Activated CD8-positive, alpha-beta memory T cell treated with anti-CD3 and anti-CD28 coated beads, Interleukin-2, amount 10 ng/mL, durations not matched to agents 7 days and 5 days (primary cell): ENCODE measurements at regions not wholly inside any gene's neighbourhood (a gene's known extent, or its start where the extent isn't known, plus 50 kb on each side); places are given as distances from the start of the nearest gene placed in this dataset.
"Not testable (repeated sequence)": the region's sequence is repeated elsewhere in the genome, so short reads cannot be mapped to it uniquely, and the experiment has no call there.

Experiments used
- ATAC-seq: fragments of 150-1000 bp; cut with Tn5 transposase; one replicate; pipeline ENCODE4 v1.10.0; 2021; ENCODE audit warnings: moderate library complexity
- CTCF ChIA-PET: fragments of 350-600 bp; sonication (Branson Sonifier 250); formaldehyde crosslinking; loops from one replicate; lab custom pipeline; 2021; ENCODE audit warnings: antibody characterized with exemption; lab: Charles Lee
- DNase-seq: peaks from one replicate; pipeline ENCODE4 v3.0.0-alpha.2; 2020
- H3K27ac Mint-ChIP-seq: one replicate; pipeline ENCODE4 v1.8.0; 2021; ENCODE audit warnings: mild to moderate bottlenecking, mixed read lengths
- H3K27me3 Mint-ChIP-seq: one replicate; pipeline ENCODE4 v1.8.0; 2021; ENCODE audit warnings: mixed read lengths
- H3K36me3 Mint-ChIP-seq: one replicate; pipeline ENCODE4 v1.8.0; 2021; ENCODE audit warnings: mild to moderate bottlenecking, mixed read lengths
- H3K4me1 Mint-ChIP-seq: one replicate; pipeline ENCODE4 v1.8.0; 2021; ENCODE audit warnings: mixed read lengths
- H3K4me3 Mint-ChIP-seq: one replicate; pipeline ENCODE4 v1.8.0; 2021; ENCODE audit warnings: mild to moderate bottlenecking, moderate library complexity, mixed read lengths
- H3K9me3 Mint-ChIP-seq: one replicate; pipeline ENCODE4 v1.8.0; 2022; ENCODE audit warnings: low read depth, mixed read lengths

DNA sequence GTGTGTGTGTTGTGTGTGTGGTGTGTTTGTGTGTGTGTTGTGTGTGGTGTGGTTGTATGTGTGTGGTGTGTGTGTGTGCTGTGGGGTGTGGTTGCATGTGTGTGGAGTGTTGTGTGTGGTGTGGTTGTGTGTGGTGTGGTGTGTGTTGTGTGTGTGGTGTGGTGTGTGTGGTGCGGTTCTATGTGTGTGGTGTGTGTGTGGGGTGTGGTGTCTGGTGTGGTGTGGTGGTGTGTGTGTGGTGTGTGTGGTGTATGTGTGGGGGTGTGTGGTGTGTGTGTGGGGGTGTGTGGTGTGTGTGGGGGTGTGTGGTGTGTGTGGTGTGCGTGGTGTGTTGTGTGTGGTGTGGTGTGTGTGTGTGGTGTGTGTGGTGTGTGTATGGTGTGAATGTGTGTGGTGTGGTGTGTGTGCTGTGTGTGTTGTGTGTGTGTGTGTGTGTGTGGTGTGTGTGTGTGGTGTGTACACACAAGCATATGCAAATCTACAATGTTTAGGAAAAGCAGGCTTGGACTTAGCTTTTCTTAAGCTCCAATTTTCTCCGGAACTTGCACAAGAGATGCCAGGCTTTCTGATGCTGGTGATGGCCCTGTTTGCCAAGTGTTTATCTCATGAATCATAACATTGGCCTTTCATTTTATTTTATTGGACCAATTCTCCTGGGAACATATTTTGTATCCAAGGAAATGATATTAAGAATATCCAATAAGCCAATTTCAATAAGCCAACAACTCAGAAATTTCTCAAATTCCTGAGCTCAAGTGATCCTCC is 148.7 kb downstream of the SPATA18 start:
- CTCF ChIA-PET: no interaction called here
- no peaks in the 10 kb centered on the region for H3K27me3 Mint-ChIP-seq

DNA sequence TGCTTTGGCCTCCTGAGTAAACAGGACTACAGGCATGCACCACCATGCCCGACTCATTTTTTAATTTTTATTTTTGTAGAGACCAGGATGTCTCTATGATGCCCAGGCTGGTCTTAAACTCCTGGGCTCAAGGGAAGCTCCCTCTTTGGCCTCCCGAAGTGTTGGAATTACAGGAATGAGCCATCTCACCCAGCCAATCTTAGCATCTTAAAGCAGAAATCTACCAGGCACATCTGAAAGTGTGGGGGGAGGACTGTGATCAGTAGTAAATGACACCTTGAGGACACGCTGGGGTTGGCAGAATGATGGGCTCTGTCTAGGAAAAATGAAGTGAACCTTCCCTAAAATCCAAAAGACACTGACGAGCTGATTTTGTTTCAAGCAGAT is 149.2 kb downstream of the SPATA18 start:
- H3K4me3 Mint-ChIP-seq: no peak overlapping the region
- peaks cover 1% of the 10 kb centered on the region for H3K36me3 Mint-ChIP-seq
- peaks cover 4% of the 10 kb centered on the region for H3K9me3 Mint-ChIP-seq
- no peaks in the 10 kb centered on the region for H3K27me3 Mint-ChIP-seq
- CTCF ChIA-PET: no interaction called here
- ATAC-seq: no peak
- no peak for DNase-seq
- H3K27ac Mint-ChIP-seq: no peak overlapping the region
- H3K4me1 Mint-ChIP-seq: no peaks in the 10 kb centered on the region

More for the DNA sequence above, 148.7 kb downstream of the SPATA18 start:
- Mint-ChIP-seq H3K9me3 (peaks cover 4% of the 10 kb centered on the region), H3K27ac (no peak overlapping the region), H3K36me3 (peaks cover 1% of the 10 kb centered on the region), H3K4me3 (no peak overlapping the region), H3K4me1 (no peaks in the 10 kb centered on the region)
- DNase-seq (no peak), ATAC-seq (no peak)

DNA sequence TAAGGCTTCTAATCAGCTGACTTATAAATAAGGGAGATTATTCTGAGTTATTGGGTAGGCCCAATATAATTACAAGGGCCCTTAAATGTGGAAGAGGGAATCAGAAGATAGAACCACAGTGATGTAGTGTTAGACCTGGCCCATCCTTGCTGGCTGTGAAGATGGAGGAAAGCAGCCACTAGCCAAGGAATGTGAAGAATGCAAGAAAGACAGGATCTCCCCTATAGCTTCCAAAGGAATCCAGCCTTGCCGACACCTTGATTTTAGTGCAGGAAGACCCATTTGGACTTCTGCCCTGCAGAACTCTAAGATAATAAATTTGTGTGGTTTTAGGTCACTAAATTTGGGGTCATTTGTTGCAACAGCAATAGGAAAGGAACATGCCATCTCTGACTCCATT is 150.6 kb downstream of the SPATA18 start:
- peaks cover 4% of the 10 kb centered on the region for H3K9me3 Mint-ChIP-seq
- ATAC-seq (no peak), DNase-seq (no peak)
- CTCF ChIA-PET: no interaction called here
- no peak overlapping the region for H3K4me3 Mint-ChIP-seq
- peaks cover 1% of the 10 kb centered on the region for H3K36me3 Mint-ChIP-seq
- no peaks in the 10 kb centered on the region for H3K27me3 Mint-ChIP-seq
- no peak overlapping the region for H3K27ac Mint-ChIP-seq
- no peaks in the 10 kb centered on the region for H3K4me1 Mint-ChIP-seq

DNA sequence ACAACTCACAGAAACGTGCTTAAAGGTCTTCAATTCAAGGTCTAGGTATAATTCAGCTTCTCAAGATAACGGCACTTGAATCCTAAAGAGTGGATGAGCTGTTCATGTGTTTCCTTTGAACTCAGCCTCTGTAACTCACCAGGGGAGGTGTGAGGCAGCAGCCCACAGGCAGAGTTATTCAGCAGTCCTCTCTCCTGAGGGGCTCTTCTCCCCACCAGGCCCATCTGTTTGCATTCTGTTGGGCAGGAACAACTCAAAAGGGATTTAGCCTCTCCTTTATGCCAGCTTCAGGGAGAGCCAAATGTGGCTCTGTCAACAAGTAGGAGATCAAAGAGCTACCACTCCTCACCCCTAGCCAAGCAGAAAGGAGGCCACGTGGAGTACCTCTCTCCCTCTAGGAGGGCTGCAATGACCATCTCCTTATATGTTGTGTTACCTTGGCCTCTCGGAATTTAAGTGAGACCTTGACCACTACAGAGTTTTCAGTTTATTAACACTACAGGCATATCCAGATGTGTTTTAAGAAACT is 151.2 kb downstream of the SPATA18 start:
- H3K9me3 Mint-ChIP-seq: peaks cover 4% of the 10 kb centered on the region
- no peak overlapping the region for H3K4me3 Mint-ChIP-seq
- H3K4me1 Mint-ChIP-seq: no peaks in the 10 kb centered on the region
- DNase-seq (no peak), ATAC-seq (no peak)
- CTCF ChIA-PET: no interaction called here
- H3K36me3 Mint-ChIP-seq: peaks cover 1% of the 10 kb centered on the region
- H3K27me3 Mint-ChIP-seq: no peaks in the 10 kb centered on the region
- no peak overlapping the region for H3K27ac Mint-ChIP-seq

DNA sequence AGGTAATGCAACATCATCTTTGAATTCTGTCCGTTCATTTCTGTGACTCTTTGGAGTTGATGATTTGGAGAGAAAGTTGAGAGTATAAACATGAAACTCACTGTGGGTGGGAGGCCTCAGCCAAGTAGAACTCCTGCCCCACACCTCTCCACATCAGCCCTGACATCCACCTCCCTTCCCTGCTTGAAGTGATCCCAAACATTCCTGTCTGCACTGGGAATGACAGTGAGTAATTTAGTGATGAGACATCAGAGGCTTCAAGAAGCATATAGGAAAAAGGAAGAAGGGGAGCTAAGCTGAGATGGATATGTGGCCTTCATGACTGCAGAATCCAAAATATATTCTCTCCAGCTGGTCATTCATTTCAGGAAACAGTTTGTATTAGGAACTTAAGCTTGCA is 151.8 kb downstream of the SPATA18 start:
- no peak for DNase-seq
- H3K27me3 Mint-ChIP-seq: no peaks in the 10 kb centered on the region
- H3K4me3 Mint-ChIP-seq: no peak overlapping the region
- H3K4me1 Mint-ChIP-seq: no peaks in the 10 kb centered on the region
- peaks cover 1% of the 10 kb centered on the region for H3K36me3 Mint-ChIP-seq
- H3K9me3 Mint-ChIP-seq: peaks cover 4% of the 10 kb centered on the region
- H3K27ac Mint-ChIP-seq: no peak overlapping the region
- no peak for ATAC-seq
- CTCF ChIA-PET: no interaction called here

DNA sequence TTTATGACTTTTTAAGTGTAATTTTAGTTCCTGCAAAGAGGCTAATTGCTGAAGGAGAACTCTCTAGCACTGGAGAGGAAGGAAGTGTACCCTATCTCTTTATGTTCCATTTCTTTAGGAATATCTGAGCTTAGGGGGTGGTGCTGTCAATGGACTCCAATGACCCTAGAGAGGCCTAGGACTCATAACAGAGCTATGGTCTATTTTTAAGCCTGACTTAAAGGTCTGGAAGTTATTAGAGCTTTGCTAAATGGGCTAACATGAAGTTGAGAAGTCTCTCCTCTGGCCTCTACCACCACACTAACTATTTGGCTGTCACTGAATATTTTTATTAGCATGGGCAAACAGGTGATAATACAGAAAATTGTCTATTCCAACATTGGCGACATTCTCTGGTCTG is 152.2 kb downstream of the SPATA18 start:
- no peak overlapping the region for H3K27ac Mint-ChIP-seq
- CTCF ChIA-PET: no interaction called here
- H3K27me3 Mint-ChIP-seq: no peaks in the 10 kb centered on the region
- peaks cover 1% of the 10 kb centered on the region for H3K36me3 Mint-ChIP-seq
- peaks cover 5% of the 10 kb centered on the region for H3K9me3 Mint-ChIP-seq
- no peak overlapping the region for H3K4me3 Mint-ChIP-seq
- ATAC-seq: no peak
- no peak for DNase-seq
- no peaks in the 10 kb centered on the region for H3K4me1 Mint-ChIP-seq

DNA sequence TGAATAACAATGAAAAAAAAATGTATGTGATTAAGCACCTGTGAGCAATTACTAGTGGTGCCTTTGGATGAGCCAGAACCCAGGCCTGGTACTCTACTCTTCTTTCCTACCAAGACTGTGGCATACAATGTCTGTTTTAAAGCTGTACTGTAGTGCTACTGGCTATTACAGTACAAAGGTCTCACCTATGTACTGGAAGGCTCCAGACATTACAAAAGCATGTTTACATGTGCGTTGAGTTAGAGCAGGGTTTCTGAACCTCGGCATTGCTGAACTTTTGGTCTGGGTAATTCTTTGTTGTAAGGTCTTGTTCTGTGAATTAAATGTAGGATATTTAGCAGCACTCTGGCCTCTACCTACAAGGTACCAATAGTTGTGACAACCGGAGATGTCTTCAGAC is 153.8 kb downstream of the SPATA18 start:
- Mint-ChIP-seq H3K27ac (no peak overlapping the region), H3K4me3 (no peak overlapping the region), H3K36me3 (no peaks in the 10 kb centered on the region), H3K9me3 (peaks cover 2% of the 10 kb centered on the region), H3K4me1 (no peaks in the 10 kb centered on the region), H3K27me3 (no peaks in the 10 kb centered on the region)
- no peak for DNase-seq
- no peak for ATAC-seq
- CTCF ChIA-PET: no interaction called here

DNA sequence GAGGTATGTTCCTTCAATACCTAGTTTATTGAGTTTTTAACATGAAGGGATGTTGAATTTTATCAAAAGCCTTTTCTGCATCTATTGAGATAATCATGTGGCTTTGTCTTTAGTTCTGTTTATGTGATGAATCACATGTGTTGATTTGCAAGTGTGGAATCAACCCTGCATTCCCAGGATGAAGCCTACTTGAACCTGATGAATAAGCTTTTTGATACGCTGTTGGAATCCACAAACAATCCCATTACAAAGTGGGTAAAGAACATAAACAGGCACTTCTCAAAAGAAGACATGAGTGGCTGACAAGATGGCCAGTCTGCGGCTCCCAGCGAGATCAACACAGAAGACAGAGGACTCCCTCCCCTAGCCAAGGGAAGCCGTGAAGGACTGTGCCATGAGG is 156.0 kb downstream of the SPATA18 start:
- H3K4me3 Mint-ChIP-seq, H3K36me3 Mint-ChIP-seq, H3K9me3 Mint-ChIP-seq, CTCF ChIA-PET, H3K4me1 Mint-ChIP-seq, ATAC-seq, H3K27ac Mint-ChIP-seq, H3K27me3 Mint-ChIP-seq, DNase-seq: not testable (repeated sequence)

DNA sequence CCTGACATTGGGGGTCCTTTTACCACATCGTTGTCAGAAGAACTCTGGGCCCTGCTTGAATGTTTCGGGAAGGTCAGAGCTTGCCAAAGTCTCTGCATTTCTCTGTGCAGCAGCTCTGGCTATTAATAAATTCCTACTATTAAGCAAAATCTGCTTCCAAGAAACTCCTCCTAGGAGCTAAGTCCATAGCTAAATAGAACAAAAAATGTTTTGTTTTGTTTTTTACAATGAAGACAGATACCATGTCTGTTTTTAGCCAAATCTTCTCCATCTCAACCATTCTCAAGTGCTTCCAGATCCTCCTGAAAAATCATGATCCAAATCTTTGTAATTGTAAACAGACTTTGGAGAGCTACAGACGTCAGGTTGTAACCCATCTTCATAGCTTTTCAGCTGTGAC is 161.6 kb downstream of the SPATA18 start:
- H3K4me3 Mint-ChIP-seq: no peak overlapping the region
- peaks cover 4% of the 10 kb centered on the region for H3K9me3 Mint-ChIP-seq
- DNase-seq: no peak
- H3K4me1 Mint-ChIP-seq: no peaks in the 10 kb centered on the region
- no peak overlapping the region for H3K27ac Mint-ChIP-seq
- CTCF ChIA-PET: interaction anchor here (0.5 kb wide), 1 partner anchor 16 kb away, joined by 3 read pairs; no protein-coding TSS in a partner anchor
- no peak for ATAC-seq
- H3K27me3 Mint-ChIP-seq: no peaks in the 10 kb centered on the region
- H3K36me3 Mint-ChIP-seq: no peaks in the 10 kb centered on the region

DNA sequence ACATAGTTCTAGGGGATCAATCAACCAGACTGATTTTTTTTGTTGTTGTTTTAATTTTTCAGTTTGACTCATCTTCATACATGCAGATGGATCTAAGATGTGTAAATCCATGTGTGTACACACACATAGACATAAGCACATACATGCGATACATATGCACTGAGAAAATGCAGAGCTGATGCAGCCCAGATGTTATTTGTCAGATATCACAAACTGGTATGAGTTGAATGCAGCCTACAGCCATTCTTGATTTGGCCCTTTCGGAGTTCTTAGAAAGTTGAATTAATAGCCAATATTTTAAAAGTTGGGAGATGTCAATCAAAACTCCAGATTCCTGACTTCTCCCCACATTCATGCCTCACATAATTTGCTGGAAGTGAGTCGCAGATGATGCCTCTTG is 180.4 kb downstream of the SPATA18 start:
- ATAC-seq: no peak
- no peak overlapping the region for H3K4me3 Mint-ChIP-seq
- DNase-seq: no peak
- no peaks in the 10 kb centered on the region for H3K9me3 Mint-ChIP-seq
- no peaks in the 10 kb centered on the region for H3K4me1 Mint-ChIP-seq
- H3K36me3 Mint-ChIP-seq: no peaks in the 10 kb centered on the region
- CTCF ChIA-PET: no interaction called here
- no peak overlapping the region for H3K27ac Mint-ChIP-seq
- no peaks in the 10 kb centered on the region for H3K27me3 Mint-ChIP-seq

DNA sequence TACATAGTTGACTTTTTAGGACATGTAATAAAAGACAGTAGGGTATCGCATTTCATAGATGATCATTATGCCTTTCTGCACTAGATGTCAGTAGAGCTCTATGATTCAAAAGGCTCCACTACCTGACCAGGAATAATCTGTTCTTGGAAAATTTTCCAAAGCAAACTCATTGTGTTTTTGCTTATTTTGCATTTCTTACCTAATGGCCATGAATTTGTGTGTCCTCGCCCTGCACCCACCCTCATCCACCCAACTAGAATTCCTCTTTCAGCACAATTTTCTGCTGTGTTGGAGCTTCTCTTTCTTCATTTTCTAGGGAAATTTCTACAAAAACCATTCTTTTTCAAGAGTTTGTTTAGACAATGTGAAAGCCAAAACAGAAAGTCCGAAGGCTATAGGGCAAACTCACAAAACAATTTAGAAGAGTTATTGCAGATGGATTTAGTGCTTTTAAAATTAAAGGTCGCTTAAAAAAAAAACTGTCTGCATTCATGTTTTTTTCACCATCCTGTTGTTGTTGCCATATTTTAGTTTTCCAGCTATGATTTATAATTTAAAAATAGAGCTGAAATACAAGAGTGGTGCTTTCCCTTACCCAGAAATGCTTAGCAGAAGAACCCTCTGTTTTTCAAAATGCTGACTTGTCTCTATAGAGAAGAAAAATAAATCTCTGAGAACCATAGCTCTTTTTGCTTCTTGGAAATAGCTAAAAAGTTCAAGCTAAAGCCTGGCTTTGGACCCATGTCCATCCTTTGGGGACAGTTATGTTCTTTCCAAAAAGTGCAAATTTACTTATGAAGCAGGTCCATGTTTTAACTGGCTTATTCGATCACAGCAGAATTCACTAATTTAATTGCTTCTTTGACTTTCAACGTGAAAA is 183.7 kb downstream of the SPATA18 start:
- no peaks in the 10 kb centered on the region for H3K4me1 Mint-ChIP-seq
- no peak overlapping the region for H3K4me3 Mint-ChIP-seq
- H3K27ac Mint-ChIP-seq: no peak overlapping the region
- ATAC-seq: no peak
- no peaks in the 10 kb centered on the region for H3K27me3 Mint-ChIP-seq
- no peaks in the 10 kb centered on the region for H3K36me3 Mint-ChIP-seq
- no peaks in the 10 kb centered on the region for H3K9me3 Mint-ChIP-seq
- CTCF ChIA-PET: no interaction called here
- no peak for DNase-seq

DNA sequence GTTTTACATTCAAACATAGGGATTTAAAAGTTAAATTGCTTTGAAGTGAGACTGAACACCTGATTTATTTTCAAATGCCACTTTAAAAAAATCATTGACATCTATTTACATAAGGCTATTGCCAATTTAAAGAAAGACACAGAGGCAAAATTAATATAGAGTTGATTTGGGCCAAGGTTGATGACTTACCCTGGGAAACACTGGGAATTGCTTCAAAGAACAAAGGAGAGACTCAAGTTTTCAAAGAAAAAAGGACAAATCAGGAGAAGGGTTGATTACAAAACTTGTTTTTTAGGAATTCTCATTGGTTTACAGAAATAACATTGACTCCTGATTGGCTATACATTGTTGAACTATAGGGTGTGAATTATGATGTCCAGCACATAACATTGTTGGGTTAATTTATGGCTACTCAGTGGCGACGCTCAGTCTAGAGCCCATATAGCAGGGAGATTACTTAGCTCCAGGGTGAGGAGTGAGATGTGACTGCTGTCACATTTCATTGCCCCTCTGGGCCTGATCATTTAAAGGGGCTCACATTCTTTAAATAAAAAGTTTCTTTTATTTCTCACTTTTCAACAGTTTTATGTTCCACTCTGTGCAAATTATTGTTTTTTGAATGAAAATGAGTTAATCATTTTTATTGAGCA is 184.6 kb downstream of the SPATA18 start:
- no peak overlapping the region for H3K4me3 Mint-ChIP-seq
- H3K36me3 Mint-ChIP-seq: no peaks in the 10 kb centered on the region
- no peak for DNase-seq
- no peak overlapping the region for H3K27ac Mint-ChIP-seq
- H3K4me1 Mint-ChIP-seq: no peaks in the 10 kb centered on the region
- CTCF ChIA-PET: no interaction called here
- ATAC-seq: no peak
- peaks cover 2% of the 10 kb centered on the region for H3K9me3 Mint-ChIP-seq
- H3K27me3 Mint-ChIP-seq: no peaks in the 10 kb centered on the region

DNA sequence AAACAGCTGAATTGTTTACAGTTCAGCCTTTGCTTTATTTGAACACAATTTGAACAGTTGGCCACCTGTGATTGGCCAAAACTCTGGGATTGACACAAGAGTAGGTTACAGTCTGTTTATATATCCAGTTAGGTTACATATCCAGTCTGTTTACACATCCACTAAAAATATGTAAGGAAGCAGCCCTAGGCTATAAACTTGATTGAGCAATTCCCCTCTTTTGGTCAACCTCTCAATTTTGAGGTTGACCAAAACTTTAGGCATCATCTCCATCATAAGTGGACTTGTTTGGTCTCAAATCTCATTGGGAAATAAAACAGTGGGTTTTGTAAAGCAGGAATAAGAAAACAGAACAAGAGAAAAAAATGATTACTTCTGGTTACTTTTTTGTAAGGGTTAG is 190.8 kb downstream of the SPATA18 start:
- no peak overlapping the region for H3K4me3 Mint-ChIP-seq
- H3K9me3 Mint-ChIP-seq: peaks cover 2% of the 10 kb centered on the region
- DNase-seq (no peak), ATAC-seq (no peak)
- CTCF ChIA-PET: no interaction called here
- no peaks in the 10 kb centered on the region for H3K36me3 Mint-ChIP-seq
- H3K27me3 Mint-ChIP-seq: no peaks in the 10 kb centered on the region
- H3K4me1 Mint-ChIP-seq: no peaks in the 10 kb centered on the region
- no peak overlapping the region for H3K27ac Mint-ChIP-seq
